Gastroesophageal sphincter (tissue), 3 donors: ENCODE measurements at regions not wholly inside any gene's neighbourhood (a gene's known extent, or its start where the extent isn't known, plus 50 kb on each side); places are given as distances from the start of the nearest gene placed in this dataset.

Experiments used
- CTCF ChIP-seq, 4 experiments: fragments of 200-600 bp in 2 of 4; fragments of 450-650 bp in 2 of 4; sonication (generic) in 1 of 4; IDR thresholded peaks; one replicate each; pipeline ENCODE4 v1.5.1; 2017 to 2019; ENCODE audit warnings: antibody characterized with exemption in 4 of 4, mild to moderate bottlenecking in 2 of 4, moderate library complexity in 2 of 4
- EP300 ChIP-seq: sonication (generic); formaldehyde crosslinking; IDR thresholded peaks from one replicate; pipeline ENCODE4 v1.6.1; 2017; ENCODE audit warnings: antibody characterized with exemption, mild to moderate bottlenecking
- POLR2A ChIP-seq, 2 donors: fragments of 450-650 bp; IDR thresholded peaks; one replicate each; pipeline ENCODE4 v1.6.1; 2017; ENCODE audit warnings: antibody characterized with exemption in 2 of 2, mild to moderate bottlenecking in 2 of 2, moderate library complexity in 1 of 2

- TF ChIP-seq CTCF (IDR thresholded peaks at IDR 0.05) (no peak), POLR2A (IDR thresholded peaks at IDR 0.05) (no peak), EP300 (no peak)
Measured at GRCh38 chr2:160941290-160941846, 218.9 kb upstream of the TANK start.
